HG02610 (cell line): ENCODE measurements at regions not wholly inside any gene's neighbourhood (a gene's known extent, or its start where the extent isn't known, plus 50 kb on each side); places are given as distances from the start of the nearest gene placed in this dataset.

Experiments
- ATAC-seq: cut with Tn5 transposase; IDR thresholded peaks from one replicate; pipeline ENCODE4 v1.9.1; 2021; ENCODE audit warnings: mild to moderate bottlenecking, moderate library complexity; ENCODE audit not compliant: unreplicated experiment

DNA sequence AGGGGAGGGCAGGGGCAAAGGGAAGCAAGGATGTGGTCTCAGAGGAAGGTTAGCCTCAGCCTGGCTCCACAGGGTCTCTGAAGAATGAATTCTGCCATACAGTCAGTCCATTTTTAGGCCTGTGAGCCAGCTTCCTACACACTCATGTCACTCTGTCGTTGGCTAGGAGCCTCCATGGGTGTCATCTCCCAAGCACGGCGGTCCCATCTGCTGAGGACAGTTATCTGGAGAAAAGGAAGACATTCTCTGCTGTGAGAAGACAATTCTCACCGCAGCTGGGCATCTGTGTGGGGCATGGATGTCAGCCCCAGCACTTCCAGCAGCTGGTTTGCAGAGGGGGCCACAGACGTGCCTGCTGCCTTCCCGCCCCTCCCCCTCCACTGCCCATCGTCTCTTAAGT lies 167.6 kb downstream of the LINC00237 start:
- no peak for ATAC-seq

DNA sequence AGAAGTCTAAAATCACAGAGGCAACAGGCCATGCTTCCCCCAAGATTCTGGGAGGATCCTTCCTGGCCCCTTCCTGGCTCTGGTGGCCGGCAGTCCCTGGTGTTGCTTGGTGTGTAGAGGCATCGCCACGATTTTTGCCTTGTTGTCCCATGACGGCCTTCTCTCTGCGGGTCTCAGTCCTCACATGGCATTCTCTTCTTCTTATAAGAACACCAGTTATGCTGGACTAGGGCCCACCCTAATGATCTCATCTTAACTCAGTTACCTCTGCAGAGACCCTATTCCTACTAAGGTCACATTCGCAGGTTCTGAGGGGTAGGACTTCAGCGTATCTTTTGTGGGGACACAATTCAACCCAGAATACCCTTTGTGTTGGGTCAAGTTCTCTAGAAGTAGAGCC lies 168.0 kb downstream of the LINC00237 start:
- ATAC-seq = no peak

DNA sequence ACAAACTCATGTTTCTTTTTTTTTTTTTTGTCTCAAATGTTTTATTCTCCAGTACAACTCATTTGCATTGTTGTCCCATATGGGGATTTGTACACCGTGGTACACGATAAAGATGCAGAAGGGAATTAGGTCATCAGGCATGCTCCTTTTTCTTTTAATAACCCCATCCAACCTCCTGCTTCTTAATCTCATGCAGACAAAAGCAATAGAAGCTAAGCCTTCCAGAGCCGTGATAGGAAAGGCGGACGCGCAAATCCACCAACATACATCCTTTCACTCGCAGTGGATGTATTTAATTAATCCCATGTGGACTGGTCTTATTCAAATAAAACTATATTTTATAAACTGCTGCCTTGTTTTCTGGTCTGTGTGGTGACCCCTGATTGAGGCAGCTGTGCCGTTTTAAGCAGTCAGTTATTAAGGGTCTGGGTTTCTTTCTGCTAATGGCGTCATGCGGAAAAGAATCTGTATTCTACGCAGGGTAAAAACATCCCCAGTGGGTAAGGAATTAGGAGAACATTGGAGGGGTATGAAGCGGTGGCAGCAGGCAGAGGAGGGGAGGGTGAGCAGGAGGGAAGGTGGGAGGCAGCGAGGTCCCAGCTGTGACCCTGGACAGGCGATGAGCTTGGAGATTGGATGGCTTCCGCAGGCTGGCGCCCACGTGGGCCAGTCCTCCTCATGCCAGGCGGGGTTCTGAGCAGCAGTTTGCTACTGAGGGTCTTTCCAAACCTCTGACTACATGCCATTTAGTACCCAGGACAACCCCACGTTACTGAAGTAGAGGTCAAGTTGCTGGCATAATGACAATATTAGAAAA lies 172.8 kb downstream of the LINC00237 start:
- no peak for ATAC-seq

DNA sequence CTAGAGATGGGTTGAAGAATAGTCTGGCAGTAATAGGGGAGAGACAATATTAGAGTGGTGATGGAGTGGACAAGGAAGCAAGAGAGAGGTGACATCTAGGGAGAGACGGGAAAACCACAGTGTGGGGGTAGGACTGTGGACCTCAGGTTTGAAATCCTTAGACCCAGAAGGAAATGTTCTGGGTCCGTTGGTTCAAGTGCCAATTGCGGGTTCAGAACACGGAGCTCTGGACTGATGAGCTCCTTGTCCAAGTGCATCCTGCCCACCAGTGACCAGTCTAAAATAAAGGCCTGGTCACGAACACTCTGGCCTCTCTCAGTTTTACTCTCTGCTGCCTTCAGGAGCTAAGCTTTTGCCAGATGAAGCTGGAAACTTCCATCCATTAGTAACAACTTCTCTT lies 174.0 kb downstream of the LINC00237 start:
- ATAC-seq = no peak

DNA sequence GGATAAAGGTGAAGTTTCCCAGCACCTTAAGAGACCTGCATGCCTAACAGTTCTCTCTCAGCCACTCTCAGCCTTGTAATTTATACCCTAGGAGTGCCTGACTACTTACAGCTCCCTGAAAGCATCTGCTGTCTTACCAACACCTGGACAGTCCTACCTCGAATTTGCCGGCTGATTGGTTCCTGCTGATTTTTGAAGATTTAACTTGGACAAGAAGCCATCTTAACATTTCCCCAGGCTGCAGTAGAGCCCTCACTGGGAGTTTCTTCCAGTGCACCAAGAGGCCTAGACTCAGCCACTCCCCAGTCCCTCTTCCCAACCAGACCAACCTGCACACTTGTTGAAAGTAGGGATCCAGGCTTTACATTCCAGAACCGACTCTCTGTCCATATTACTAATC lies 174.5 kb downstream of the LINC00237 start:
- no peak for ATAC-seq

DNA sequence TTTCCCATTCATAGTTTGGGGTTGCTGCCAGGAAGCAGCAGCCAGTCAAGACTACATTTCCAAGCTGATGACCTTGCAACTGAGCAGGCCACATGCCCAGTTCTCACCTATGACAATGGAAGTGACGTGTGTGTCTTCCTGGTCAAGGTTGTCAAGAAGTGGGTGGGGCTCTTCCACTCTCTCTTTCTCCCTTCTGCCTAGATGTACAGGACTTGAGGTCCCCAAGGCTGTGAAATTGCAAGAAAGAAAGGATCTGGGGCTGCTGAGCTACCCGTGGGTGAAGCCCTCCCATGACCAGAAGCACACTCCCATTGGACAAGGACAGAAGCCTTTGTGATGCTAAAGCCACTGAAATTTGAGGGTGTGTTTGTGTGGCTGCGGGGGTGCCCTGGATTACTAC lies 175.1 kb downstream of the LINC00237 start:
- ATAC-seq = no peak

DNA sequence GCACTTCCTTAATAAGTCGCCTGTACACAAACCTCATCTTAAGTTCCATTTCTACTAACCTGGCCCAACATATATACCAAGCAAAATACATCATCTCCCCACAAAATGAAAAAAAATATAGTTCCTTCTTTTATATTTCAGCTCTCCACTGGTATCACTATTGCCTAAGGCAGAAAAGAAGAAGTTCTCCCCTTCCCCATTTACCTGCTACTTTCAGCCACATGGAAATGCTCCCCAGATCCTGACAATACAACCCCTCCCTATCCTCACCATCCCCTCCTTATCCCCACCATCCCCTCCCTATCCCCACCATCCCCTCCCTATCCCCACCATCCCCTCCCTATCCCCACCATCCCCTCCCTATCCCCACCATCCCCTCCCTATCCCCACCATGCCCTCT lies 175.7 kb downstream of the LINC00237 start:
- ATAC-seq = no peak

DNA sequence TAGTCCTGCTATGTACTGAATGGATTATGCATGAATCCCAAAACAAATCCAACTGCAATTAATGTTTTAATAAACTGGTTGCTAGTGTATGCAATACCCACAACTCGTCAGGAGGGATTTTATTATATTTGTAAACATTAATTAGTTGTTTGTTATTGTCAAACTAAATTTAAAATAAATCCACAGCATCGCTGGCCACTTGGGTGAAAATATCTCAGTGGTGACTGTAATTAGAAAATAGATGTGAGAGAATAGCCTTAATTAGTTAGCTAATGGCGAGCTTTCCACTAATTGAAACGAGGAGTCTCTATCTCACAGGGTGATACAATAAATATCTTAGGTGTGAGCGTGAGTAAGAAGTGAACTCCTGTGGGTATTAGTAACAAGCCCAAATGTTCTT lies 176.8 kb downstream of the LINC00237 start:
- no peak for ATAC-seq

DNA sequence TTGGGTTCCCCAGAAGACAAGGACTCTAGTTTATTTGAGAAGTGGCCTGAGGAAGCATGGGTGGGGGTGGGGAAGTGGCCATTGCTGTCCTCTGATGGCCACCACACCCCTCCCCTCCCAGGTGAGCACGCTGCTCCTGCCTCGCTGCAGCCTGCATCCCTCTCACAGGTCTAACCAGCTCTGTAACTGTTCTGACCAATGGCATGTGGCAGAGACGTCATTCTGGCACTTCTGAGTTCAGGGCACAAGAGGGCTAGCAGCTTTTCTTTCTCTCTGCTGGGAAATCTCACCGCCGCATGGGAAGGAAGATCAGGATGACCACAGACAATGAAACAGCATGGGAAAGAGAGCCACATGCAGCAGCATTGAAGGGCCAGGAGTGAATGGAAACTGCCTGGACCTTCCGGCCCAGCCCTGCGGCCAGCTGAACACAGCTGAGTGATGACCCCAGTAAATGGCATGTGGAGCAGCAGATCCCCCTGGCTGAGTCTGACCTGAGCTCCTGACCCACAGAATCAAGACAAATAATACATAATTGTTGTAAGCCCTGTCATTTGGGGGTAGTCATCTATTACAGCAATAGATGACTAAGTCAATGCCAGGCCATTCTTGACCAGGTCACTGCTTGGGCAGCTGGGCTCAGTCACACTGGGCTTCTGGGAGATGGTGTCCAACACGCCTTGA lies 179.8 kb downstream of the LINC00237 start:
- no peak for ATAC-seq

DNA sequence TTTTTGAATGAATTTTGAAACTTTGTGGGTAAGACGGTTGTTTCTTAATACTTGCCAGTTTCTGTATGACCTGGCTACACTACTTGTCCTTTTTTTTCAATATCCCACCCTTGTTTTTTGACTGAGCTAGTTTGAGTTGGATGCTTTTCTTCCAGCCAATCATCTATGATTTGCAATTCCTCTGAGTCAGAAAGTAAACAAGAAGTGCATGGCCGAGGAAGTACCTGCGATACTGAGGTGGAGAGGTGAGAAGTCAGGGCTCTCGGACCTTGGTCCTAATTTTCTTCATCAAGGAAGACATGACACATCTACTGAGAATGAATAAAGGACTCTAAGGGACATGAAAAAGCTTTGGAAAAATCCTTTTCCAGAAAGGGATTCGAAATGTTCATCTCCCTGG lies 185.7 kb downstream of the LINC00237 start:
- no peak for ATAC-seq

DNA sequence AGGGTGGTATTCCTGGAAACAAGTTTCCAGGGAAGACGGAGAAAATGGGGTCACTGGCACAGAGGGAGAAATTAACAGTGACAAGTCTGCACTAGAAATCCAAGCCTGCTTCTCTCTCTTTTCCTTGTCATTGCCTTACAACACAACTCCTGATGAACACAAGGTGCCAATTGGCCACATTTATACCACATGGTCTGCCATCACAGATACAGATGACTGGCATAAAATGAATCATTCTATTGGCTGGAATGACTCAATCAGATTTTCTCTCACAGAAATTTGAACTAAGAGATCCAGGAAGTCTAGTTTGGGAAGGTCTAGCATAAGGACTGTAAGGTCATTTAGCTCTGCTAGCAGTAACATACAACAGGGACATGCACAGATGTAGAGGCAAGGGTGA lies 190.3 kb downstream of the LINC00237 start:
- ATAC-seq = no peak

DNA sequence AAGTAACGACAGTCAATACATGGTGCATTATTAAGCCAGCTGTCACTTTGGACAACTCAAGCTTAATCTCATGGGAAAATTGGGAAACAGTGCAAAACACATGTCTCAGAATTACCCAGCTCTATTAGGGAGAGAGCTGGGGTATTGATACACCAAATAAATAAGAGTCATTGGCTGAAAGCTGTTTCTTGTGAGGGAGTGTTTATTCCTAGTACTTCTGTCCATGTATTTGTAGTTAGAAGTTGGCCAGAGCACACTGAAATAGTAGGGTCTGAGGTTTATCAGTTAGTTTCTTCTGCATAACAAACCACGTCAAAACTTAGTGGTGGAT lies 192.0 kb upstream of the RALGAPA2 start:
- ATAC-seq = no peak

DNA sequence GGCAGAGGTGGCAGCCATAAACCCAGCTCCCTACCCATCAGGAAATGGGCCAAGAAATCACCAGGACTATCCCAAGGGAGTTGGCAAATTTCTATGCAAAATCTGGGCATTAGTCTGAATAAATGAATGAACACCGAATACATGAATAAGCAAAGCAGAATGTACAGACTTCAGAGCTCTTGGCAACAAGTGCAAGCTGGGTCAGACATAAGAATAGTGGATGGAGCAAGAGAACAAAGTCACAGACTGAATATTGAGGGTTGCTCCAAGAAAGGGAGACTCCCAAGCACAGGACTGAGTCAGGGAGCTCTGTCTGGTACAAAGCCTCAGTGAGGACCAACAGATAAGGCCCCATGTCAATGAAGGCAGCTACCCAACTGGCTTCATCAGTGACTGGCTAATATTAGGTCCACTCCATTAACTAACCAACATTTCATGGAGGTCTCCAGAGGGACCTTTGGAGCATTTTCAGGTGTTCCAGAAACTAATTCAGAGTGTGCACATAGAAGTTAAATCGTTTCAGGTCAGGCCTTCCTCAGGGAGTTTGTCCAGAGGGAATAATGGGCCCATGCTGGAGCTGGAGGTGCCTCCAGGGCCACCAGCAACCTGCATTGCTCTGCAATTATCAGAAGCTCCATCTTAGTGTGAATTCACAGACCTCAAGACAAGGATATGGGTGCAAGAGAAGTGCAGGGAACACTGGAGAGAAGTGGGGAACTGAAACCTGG lies 191.5 kb upstream of the RALGAPA2 start:
- ATAC-seq = no peak

DNA sequence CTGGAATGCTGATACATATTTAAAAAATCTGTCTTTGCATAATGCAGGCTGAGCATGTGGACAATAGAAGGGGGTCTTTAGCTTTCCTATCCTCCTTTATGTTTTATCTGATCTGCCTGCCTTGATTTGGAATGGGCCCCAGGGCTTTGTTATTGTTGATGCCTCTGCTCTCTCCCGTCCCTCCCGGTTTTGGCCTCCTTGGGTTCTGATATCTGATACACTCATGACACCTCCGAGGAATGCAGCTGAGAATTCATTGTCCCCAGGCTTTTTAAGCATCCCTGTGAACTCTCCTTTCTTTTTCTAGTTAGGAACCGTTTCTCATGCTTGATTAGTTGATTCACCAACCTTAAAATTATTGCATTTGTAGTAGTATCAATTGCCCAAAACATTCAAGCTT lies 185.5 kb upstream of the RALGAPA2 start:
- no peak for ATAC-seq

DNA sequence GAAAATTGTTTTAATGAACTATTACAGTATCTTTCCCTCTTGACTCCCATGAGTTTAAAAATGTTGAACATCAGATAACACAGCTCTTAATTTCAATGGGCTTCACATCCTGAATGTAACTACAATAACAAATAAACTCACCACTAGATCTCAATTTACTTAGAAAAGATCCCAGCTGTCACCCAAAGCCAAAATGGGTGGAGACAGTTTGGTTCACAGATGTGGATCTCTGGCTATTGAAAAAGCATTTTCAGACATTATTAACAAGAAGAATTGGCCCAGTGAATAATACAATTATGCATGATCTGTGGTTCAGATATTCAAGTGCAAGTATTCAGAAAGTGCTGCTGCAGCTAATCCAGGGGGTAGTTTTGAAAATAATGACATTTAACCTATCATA lies 184.7 kb upstream of the RALGAPA2 start:
- ATAC-seq = no peak

DNA sequence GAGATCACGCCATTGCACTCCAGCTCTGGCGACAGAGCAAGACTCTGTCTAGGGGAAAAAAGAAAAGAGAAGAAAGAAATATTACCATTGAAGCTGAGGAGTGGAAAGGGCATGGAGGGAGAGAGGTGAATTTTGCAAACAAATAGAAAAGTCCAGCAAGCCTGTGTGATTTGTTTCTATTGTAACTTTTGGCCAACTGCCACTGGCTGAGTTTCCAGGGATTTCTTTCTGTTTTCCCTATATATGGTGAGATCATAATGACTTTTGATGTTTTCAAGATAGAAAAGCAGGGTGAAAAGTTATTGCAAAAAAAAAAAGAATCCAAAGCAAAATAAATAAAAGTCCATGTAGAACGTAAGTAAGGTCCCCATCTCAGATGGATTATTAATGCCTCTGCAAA lies 184.2 kb upstream of the RALGAPA2 start:
- ATAC-seq = no peak

DNA sequence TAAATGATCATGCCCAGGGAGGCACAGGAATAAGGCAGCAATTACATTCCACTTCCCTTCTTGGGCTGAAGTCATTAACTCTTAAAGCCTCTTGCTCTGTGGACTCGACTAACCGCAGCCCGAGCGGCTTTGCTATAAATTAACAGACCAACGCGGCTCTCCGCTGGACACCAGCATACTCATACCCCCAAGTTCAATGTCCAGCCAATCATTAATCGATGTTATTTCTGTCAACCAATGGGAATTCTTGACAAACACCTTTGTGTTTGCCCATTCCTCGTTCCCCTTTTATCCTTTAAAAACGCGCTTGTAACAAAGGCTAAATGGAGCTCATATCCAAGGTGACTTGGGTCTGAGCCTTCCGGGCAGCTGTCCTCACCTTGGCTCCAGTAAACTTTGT lies 183.1 kb upstream of the RALGAPA2 start:
- no peak for ATAC-seq

DNA sequence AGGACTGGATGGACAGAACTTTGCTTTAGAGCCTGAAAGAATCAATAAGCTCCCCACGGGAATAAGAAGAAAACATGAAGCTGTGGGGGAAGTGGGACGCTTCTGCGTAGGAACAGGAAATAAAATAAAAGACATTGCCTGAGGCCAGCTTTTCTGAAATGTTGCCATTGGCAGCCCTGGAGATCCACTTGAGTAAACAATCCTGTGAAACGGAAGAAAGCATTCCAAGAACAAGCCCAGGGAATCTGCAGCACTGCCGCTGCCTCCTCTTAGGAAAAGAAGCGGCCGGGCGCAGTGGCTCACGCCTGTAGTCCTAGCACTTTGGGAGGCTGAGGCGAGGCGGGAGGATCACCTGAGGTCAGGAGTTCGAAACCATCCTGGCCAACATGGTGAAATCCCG lies 182.3 kb upstream of the RALGAPA2 start:
- no peak for ATAC-seq

DNA sequence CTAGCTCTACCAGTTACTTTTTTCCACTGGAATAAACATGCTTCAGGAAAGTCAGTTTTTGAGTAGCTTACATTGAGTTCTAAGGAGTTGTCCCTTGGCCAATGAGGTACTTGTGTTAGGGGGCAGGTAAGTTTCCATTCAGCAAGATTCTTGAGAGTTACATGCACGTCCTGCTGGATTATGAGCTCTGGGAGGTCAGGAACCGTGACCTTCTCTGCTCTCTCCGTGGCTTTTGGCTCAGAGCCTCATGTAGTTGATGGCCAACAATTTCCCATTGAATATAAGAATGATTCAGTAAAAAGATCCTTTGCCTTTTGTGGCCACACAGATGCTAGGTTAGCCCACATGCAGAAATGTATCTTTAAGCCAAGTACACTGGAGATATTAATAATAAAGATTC lies 181.8 kb upstream of the RALGAPA2 start:
- ATAC-seq = no peak

DNA sequence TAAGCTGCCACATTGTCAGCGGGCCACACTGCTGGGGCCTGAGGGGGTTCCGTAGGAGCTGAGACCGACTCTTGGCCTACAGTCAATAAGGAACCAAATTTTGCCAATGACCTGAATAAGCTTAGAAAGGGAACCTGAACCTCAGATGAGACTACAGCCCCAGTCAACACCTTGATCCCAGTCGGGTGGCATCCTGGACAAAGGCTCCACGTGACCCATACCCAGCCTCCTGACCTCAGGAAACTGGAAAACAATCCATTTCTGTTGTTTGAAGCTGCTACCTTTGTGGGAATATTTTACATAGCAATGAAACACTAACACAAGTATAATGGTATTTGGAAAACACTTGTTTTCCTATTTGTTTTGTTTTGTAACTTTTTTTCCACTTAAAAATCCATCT lies 179.9 kb upstream of the RALGAPA2 start:
- no peak for ATAC-seq

DNA sequence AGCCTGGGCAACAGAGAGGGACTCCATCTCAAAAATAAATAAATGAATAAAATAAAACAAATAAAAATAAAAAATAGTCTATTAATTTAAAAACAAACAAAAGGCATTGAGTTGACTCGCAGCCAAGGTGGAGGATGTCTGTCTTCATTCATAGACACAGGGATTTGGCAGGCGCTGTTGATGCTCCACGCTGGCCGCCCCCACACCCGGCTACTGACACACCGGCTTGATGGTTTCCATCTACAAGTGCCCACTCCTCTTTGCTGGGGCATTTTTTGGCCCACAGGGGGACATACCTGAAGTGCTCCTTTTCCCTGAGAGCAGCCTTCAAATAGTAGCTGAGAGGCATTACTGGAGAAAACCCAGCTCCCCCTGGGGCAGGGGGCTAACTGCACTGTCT lies 178.3 kb upstream of the RALGAPA2 start:
- no peak for ATAC-seq

DNA sequence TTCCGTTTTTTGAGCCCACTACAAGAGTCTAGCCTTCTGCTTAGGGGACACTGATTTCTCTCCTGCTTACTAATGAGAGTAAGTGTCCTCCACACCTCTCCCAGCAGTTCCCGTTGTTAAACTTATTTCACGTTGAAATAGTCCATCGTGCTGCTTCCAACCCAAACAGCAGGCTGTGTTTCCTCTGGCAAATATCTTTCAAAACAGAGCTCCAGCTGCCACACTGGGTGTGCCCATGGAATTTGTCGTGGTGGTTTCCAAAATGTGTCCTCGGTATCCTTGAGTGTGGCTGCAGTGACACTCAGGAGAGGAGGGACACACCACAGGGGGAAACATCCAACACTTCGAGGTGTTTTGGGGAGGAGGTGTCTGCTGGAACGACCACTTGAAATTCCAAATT lies 176.5 kb upstream of the RALGAPA2 start:
- ATAC-seq = no peak
